ENCODE measurements at regions not wholly inside any gene's neighbourhood (a gene's known extent, or its start where the extent isn't known, plus 50 kb on each side); places are given as distances from the start of the nearest gene placed in this dataset.
"Not testable (repeated sequence)": the region's sequence is repeated elsewhere in the genome, so short reads cannot be mapped to it uniquely, and the experiment has no call there.

GRCh38 chr4:79574741-79575451, 166.9 kb upstream of the GK2 start:
- Histone ChIP-seq H3K9me3 (no peaks in the 10 kb centered on the region), H3K4me3 (replicated peaks in 1 of 3) (no peak overlapping the region), H3K27me3 (no peaks in the 10 kb centered on the region), H3K36me3 (no peaks in the 10 kb centered on the region), H3K4me1 (no peaks in the 10 kb centered on the region), H3K27ac (no peak overlapping the region)
- TF ChIP-seq, protein P1, sequence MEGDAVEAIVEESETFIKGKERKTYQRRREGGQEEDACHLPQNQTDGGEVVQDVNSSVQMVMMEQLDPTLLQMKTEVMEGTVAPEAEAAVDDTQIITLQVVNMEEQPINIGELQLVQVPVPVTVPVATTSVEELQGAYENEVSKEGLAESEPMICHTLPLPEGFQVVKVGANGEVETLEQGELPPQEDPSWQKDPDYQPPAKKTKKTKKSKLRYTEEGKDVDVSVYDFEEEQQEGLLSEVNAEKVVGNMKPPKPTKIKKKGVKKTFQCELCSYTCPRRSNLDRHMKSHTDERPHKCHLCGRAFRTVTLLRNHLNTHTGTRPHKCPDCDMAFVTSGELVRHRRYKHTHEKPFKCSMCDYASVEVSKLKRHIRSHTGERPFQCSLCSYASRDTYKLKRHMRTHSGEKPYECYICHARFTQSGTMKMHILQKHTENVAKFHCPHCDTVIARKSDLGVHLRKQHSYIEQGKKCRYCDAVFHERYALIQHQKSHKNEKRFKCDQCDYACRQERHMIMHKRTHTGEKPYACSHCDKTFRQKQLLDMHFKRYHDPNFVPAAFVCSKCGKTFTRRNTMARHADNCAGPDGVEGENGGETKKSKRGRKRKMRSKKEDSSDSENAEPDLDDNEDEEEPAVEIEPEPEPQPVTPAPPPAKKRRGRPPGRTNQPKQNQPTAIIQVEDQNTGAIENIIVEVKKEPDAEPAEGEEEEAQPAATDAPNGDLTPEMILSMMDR (IDR thresholded peaks at IDR 0.05): no peak
- no peak for TF ChIP-seq POLR2A (IDR thresholded peaks at IDR 0.05)
- no peak for DNase-seq
- intact Hi-C loops (cut with DNase I): no loop called here
- 80 to 87% methylated on average over 7 of the region's 7 CpGs for WGBS, 2 donors

- Histone ChIP-seq H3K9me3 (no peaks in the 10 kb centered on the region), H3K27me3 (no peaks in the 10 kb centered on the region), H3K36me3 (no peaks in the 10 kb centered on the region), H3K4me1 (no peaks in the 10 kb centered on the region), H3K27ac (no peak overlapping the region), H3K4me3 (replicated peaks in 1 of 3) (no peak overlapping the region)
- intact Hi-C loops (cut with DNase I): no loop called here
- no peak for TF ChIP-seq POLR2A (IDR thresholded peaks at IDR 0.05)
- TF ChIP-seq, protein P1 (IDR thresholded peaks at IDR 0.05): no peak
- no peak for DNase-seq
- WGBS, 2 donors: 83 to 95% methylated on average over 1 of the region's 1 CpG
Measured at GRCh38 chr4:79563219-79563618, 155.2 kb upstream of the GK2 start.

- no peak for DNase-seq
- no peak for TF ChIP-seq POLR2A (IDR thresholded peaks at IDR 0.05)
- TF ChIP-seq, protein P1 (IDR thresholded peaks at IDR 0.05): no peak
- no peaks in the 10 kb centered on the region for H3K4me1 ChIP-seq
- no peak overlapping the region for H3K27ac ChIP-seq
- H3K9me3 ChIP-seq: no peaks in the 10 kb centered on the region
- intact Hi-C loops (cut with DNase I): no loop called here
- no peaks in the 10 kb centered on the region for H3K27me3 ChIP-seq
- WGBS, 2 donors: 43 to 57% methylated on average over 1 of the region's 1 CpG
- H3K4me3 ChIP-seq (replicated peaks in 1 of 3): no peak overlapping the region
- H3K36me3 ChIP-seq: no peaks in the 10 kb centered on the region
Measured at GRCh38 chr4:79561751-79562150, 153.7 kb upstream of the GK2 start.

- H3K9me3 ChIP-seq; H3K4me3 ChIP-seq (replicated peaks in 1 of 3); intact Hi-C loops (cut with DNase I); H3K27me3 ChIP-seq; H3K36me3 ChIP-seq; H3K27ac ChIP-seq; H3K4me1 ChIP-seq; DNase-seq: not testable (repeated sequence)
- 92 to 94% methylated on average over 2 of the region's 2 CpGs for WGBS, 2 donors
Measured at GRCh38 chr4:79559398-79559797, 151.4 kb upstream of the GK2 start.

- no peak for TF ChIP-seq POLR2A (IDR thresholded peaks at IDR 0.05)
- TF ChIP-seq, protein P1 (IDR thresholded peaks at IDR 0.05): no peak
- no peak for DNase-seq
- H3K4me3 ChIP-seq (replicated peaks in 1 of 3): no peak overlapping the region
- H3K36me3 ChIP-seq: no peaks in the 10 kb centered on the region
- no peaks in the 10 kb centered on the region for H3K4me1 ChIP-seq
- H3K27ac ChIP-seq: no peak overlapping the region
- H3K9me3 ChIP-seq: no peaks in the 10 kb centered on the region
- H3K27me3 ChIP-seq: no peaks in the 10 kb centered on the region
- intact Hi-C loops (cut with DNase I): no loop called here
Measured at GRCh38 chr4:79552311-79552710, 144.3 kb upstream of the GK2 start.

Data from thyroid gland (tissue), 4 donors.